ENCODE measurements at regions not wholly inside any gene's neighbourhood (a gene's known extent, or its start where the extent isn't known, plus 50 kb on each side); places are given as distances from the start of the nearest gene placed in this dataset.

GRCh38 chr9:107064378-107064777 lies 201.4 kb downstream of the ZNF462 start:
- H3K9me3 Mint-ChIP-seq: no peaks in the 10 kb centered on the region

GRCh38 chr9:107065549-107065948 lies 202.6 kb downstream of the ZNF462 start:
- no peaks in the 10 kb centered on the region for H3K9me3 Mint-ChIP-seq
- peaks cover 12% of the 10 kb centered on the region for H3K4me1 Mint-ChIP-seq
- H3K27me3 Mint-ChIP-seq (ENCODE audit: low read depth): peaks cover 4% of the 10 kb centered on the region
- TF ChIP-seq, protein P1, sequence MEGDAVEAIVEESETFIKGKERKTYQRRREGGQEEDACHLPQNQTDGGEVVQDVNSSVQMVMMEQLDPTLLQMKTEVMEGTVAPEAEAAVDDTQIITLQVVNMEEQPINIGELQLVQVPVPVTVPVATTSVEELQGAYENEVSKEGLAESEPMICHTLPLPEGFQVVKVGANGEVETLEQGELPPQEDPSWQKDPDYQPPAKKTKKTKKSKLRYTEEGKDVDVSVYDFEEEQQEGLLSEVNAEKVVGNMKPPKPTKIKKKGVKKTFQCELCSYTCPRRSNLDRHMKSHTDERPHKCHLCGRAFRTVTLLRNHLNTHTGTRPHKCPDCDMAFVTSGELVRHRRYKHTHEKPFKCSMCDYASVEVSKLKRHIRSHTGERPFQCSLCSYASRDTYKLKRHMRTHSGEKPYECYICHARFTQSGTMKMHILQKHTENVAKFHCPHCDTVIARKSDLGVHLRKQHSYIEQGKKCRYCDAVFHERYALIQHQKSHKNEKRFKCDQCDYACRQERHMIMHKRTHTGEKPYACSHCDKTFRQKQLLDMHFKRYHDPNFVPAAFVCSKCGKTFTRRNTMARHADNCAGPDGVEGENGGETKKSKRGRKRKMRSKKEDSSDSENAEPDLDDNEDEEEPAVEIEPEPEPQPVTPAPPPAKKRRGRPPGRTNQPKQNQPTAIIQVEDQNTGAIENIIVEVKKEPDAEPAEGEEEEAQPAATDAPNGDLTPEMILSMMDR (IDR thresholded peaks at IDR 0.05; ENCODE audit: unreplicated experiment in 3 of 3): no peak
- no peak overlapping the region for H3K4me3 Mint-ChIP-seq
- no peak overlapping the region for H3K27ac Mint-ChIP-seq
- H3K36me3 Mint-ChIP-seq (ENCODE audit: low read depth): no peaks in the 10 kb centered on the region

More at GRCh38 chr9:107064378-107064777, 201.4 kb downstream of the ZNF462 start:
- Mint-ChIP-seq H3K27me3 (ENCODE audit: low read depth) (peaks cover 4% of the 10 kb centered on the region), H3K4me3 (no peak overlapping the region), H3K4me1 (peaks cover 12% of the 10 kb centered on the region), H3K36me3 (ENCODE audit: low read depth) (no peaks in the 10 kb centered on the region), H3K27ac (no peak overlapping the region)
- TF ChIP-seq, protein P1 (IDR thresholded peaks at IDR 0.05; ENCODE audit: unreplicated experiment in 3 of 3): no peak

DNA sequence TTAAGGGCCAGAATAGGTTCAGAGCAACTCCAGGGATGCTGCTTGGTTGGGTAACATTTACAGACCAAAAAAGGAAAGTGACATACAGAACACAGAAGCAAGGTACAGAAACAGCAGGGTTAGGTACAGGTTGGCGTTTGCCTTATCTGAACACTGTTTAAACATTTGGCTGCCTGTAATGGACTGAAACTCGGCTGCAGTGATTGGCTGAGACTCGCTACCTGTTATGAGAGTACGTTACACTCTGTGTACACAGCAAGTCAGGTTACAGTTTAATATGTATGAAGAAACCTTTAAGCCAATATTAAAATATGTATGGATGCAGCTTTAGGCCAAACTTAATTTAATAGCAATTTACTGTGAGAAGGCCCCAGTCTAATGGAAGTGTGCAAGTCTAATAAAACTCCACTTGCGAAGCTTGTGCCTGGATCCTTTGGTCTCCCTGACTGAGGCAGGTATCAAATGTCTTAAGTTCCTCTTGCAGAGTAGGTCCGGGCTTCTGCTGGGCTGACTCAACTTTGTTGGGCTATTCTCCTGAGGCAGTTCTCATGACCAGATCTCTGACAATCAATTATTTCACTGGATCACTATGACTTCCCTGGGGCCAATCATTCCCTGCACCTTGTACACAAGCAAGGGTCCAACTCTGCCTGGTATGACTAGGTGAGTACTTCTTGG lies 204.9 kb downstream of the ZNF462 start:
- Mint-ChIP-seq H3K27ac (no peak overlapping the region), H3K36me3 (ENCODE audit: low read depth) (no peaks in the 10 kb centered on the region), H3K4me1 (peaks cover 12% of the 10 kb centered on the region), H3K9me3 (no peaks in the 10 kb centered on the region), H3K4me3 (no peak overlapping the region), H3K27me3 (ENCODE audit: low read depth) (peaks cover 4% of the 10 kb centered on the region)
- TF ChIP-seq, protein P1 (IDR thresholded peaks at IDR 0.05; ENCODE audit: unreplicated experiment in 3 of 3): no peak

- Mint-ChIP-seq H3K27me3 (ENCODE audit: low read depth) (peaks cover 4% of the 10 kb centered on the region), H3K27ac (no peak overlapping the region), H3K4me1 (peaks cover 12% of the 10 kb centered on the region), H3K9me3 (no peaks in the 10 kb centered on the region), H3K36me3 (ENCODE audit: low read depth) (no peaks in the 10 kb centered on the region), H3K4me3 (no peak overlapping the region)
- TF ChIP-seq, protein P1 (IDR thresholded peaks at IDR 0.05; ENCODE audit: unreplicated experiment in 3 of 3): no peak
Observed at GRCh38 chr9:107068581-107068980, 205.6 kb downstream of the ZNF462 start.

GRCh38 chr9:107070586-107070985 lies 207.6 kb downstream of the ZNF462 start:
- Mint-ChIP-seq H3K27me3 (ENCODE audit: low read depth) (peaks cover 4% of the 10 kb centered on the region), H3K9me3 (no peaks in the 10 kb centered on the region), H3K4me3 (no peak overlapping the region), H3K36me3 (ENCODE audit: low read depth) (no peaks in the 10 kb centered on the region), H3K27ac (no peak overlapping the region), H3K4me1 (peaks cover 4% of the 10 kb centered on the region)
- TF ChIP-seq, protein P1 (IDR thresholded peaks at IDR 0.05; ENCODE audit: unreplicated experiment in 3 of 3): no peak

GRCh38 chr9:107078061-107078460 lies 205.0 kb upstream of the RAD23B start:
- peaks cover 4% of the 10 kb centered on the region for H3K27me3 Mint-ChIP-seq (ENCODE audit: low read depth)
- no peaks in the 10 kb centered on the region for H3K4me1 Mint-ChIP-seq
- H3K36me3 Mint-ChIP-seq (ENCODE audit: low read depth): no peaks in the 10 kb centered on the region
- TF ChIP-seq, protein P1 (IDR thresholded peaks at IDR 0.05; ENCODE audit: unreplicated experiment in 3 of 3): no peak
- no peak overlapping the region for H3K27ac Mint-ChIP-seq
- H3K4me3 Mint-ChIP-seq: no peak overlapping the region
- H3K9me3 Mint-ChIP-seq: no peaks in the 10 kb centered on the region
